ENCODE measurements at regions not wholly inside any gene's neighbourhood (a gene's known extent, or its start where the extent isn't known, plus 50 kb on each side); places are given as distances from the start of the nearest gene placed in this dataset.
"Not testable (repeated sequence)": the region's sequence is repeated elsewhere in the genome, so short reads cannot be mapped to it uniquely, and the experiment has no call there.

DNA sequence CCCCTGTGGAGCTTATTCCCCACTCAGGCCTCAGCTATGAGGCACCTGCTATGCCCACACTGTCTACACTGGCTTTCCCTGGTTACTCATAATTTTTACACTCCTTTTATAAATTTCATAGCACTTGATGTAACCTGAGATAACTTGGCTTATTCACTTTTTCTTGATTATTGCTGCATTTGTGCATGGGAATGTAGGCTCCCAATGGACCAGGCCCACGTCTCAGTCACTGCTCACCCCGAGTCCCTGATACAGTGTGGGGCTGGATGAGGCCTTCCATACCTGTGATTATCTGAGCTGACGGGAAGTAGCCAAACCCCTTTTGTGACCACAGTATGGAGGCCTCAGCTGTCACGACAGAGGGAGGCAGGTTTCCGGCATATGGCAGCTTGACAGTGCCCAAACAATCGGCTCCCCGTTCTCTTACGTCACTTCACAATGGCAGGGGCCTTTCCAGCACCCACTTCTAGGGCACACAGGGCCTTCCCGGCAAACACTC lies 645.3 kb downstream of the ACTR3B start:
- no peak for FAIRE-seq
- no peak for DNase-seq (ENCODE audit: insufficient read length)
- TF ChIP-seq POLR2AphosphoS5 (IDR thresholded peaks at IDR 0.05; ENCODE audit: low read depth, low read length) (no peak), POLR2A (IDR thresholded peaks at IDR 0.05; ENCODE audit: low read depth, low read length) (no peak), TAF1 (IDR thresholded peaks at IDR 0.05; ENCODE audit: borderline replicate concordance, low read depth, low read length) (no peak)

- no peak for FAIRE-seq
- no peak for TF ChIP-seq TAF1 (IDR thresholded peaks at IDR 0.05; ENCODE audit: borderline replicate concordance, low read depth, low read length)
- no peak for TF ChIP-seq POLR2A (IDR thresholded peaks at IDR 0.05; ENCODE audit: low read depth, low read length)
- TF ChIP-seq POLR2AphosphoS5 (IDR thresholded peaks at IDR 0.05; ENCODE audit: low read depth, low read length), result no peak
- DNase-seq (ENCODE audit: insufficient read length), result no peak
Measured at GRCh38 chr7:153405704-153406485, 646.3 kb upstream of the DPP6 start.

DNA sequence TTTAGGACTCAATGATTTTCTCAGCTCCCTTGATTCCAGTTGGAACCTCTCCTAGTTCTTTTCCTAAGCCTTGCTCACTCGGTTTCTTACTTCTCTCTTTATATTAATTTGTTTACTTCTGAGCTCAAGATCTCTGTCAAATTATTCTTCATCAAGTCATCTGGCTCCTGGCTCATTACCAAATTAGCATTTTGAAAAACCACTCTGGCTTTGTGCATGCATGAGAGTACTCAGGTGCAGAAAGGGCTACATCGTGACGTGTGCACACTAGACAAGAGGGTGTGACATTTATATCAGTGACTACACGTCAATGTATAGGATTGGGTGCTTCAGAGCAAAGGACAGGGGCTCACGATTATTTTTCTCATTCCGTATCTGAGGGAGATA lies 645.7 kb upstream of the DPP6 start:
- DNase-seq (ENCODE audit: insufficient read length) (no peak), FAIRE-seq (no peak)
- TF ChIP-seq TAF1 (IDR thresholded peaks at IDR 0.05; ENCODE audit: borderline replicate concordance, low read depth, low read length), result no peak
- no peak for TF ChIP-seq POLR2AphosphoS5 (IDR thresholded peaks at IDR 0.05; ENCODE audit: low read depth, low read length)
- no peak for TF ChIP-seq POLR2A (IDR thresholded peaks at IDR 0.05; ENCODE audit: low read depth, low read length)

DNA sequence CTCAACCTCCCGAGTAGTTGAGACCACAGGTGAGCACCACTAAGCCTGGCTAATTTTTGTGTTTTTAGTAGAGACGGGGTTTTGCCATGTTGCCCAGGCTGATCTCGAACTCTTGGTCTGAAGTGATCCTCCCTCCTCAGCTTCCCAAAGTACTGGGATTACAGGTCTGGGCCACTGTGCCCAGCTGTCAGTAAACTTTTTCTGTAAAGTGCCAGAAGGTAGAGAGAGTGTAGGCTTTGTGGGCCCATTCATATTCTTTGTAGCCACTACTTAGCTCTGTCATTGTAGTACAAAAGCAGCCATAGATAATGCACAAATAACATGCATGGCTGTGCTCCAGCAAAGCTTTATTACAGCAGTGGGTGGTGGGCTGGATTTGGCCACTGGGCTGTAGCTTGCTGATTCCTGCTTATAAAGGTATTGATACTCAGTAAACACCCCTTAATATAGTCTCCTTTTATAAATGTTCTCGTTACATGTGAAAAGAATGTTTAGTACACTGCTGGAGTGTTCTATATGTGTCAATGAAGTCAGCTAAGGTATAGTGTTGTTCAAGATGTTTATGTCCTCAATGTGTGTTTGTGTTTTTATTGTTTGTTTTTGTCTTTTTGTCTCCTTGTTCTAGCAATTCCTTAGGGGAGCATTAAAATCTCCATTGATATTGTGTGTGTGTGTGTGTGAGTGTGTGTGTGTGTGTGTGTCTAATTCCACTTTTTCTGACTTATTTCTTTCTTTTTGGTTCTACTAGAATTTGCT lies 644.7 kb upstream of the DPP6 start:
- no peak for FAIRE-seq
- TF ChIP-seq POLR2AphosphoS5 (IDR thresholded peaks at IDR 0.05; ENCODE audit: low read depth, low read length), result no peak
- no peak for TF ChIP-seq TAF1 (IDR thresholded peaks at IDR 0.05; ENCODE audit: borderline replicate concordance, low read depth, low read length)
- no peak for TF ChIP-seq POLR2A (IDR thresholded peaks at IDR 0.05; ENCODE audit: low read depth, low read length)
- DNase-seq (ENCODE audit: insufficient read length), result no peak

DNA sequence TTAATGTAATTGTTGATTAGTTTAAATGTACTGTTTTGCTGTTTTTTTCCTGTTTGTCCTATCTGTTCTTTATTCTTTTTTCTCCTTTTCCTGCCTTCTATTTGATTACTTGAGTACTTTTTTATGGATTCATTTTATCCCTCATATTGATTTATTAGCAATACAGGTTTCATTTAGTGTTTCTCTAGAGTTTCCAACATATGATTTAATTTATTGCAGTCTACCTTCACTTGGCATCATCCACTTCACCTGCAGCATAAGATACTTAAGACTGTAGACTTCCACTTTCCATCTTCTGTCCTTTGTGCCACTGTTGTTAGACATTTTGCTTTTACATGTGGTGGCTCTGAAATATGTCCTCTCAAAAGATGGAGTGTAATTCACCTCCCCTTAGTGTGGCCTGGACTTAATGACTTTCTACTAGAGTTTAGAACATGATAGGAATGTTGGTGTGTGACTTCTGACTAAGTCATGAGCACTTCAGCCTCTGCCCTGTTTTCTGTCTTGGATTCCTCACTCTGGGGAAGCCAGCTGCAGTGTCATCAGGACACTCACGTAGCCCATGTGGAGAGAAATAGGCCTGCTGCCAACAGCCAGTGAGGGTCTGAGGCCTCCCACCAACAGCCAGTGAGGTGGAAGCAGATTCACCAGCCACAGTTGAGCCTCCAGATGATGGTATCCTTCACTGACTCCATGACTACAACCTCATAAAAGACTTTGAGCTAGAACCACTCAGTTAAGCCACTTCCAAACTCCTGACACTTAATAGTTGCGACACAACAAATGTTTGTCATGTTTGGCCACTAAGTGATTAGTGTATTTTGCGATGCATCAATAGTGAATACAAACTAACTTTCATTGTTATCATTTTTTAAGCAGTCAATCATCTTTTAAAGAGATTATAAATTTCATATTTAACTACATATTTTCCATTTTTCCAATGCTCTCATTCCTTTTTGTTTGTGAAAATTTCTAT lies 643.5 kb upstream of the DPP6 start:
- no peak for TF ChIP-seq TAF1 (IDR thresholded peaks at IDR 0.05; ENCODE audit: borderline replicate concordance, low read depth, low read length)
- no peak for TF ChIP-seq POLR2A (IDR thresholded peaks at IDR 0.05; ENCODE audit: low read depth, low read length)
- TF ChIP-seq POLR2AphosphoS5 (IDR thresholded peaks at IDR 0.05; ENCODE audit: low read depth, low read length), result no peak
- FAIRE-seq, result no peak
- DNase-seq (ENCODE audit: insufficient read length), result no peak

GRCh38 chr7:153409567-153410342 lies 642.4 kb upstream of the DPP6 start:
- not testable (repeated sequence) for FAIRE-seq; DNase-seq (ENCODE audit: insufficient read length)

GRCh38 chr7:153410997-153411642 lies 641.1 kb upstream of the DPP6 start:
- not testable (repeated sequence) for FAIRE-seq; DNase-seq (ENCODE audit: insufficient read length)

GRCh38 chr7:153412114-153412823 lies 639.9 kb upstream of the DPP6 start:
- not testable (repeated sequence) for FAIRE-seq; DNase-seq (ENCODE audit: insufficient read length)

GRCh38 chr7:153412824-153413198 lies 639.4 kb upstream of the DPP6 start:
- not testable (repeated sequence) for DNase-seq (ENCODE audit: insufficient read length); FAIRE-seq

DNA sequence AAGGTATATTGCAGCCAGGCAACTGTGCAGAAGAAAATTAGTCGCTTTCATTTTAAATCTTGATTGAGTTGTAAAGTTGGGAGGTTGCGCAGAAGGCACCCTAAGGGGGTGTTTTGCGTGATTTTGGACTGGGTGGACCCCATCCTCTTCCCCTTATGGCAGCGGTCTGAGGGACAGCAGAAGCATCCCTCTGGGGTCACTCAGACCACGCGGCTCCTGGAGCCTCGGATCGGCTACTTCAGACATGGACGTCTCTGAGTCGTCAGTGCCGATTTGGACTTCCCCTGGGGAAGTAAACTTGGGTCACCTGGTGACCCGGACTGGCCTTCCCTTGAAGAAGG lies 639.0 kb upstream of the DPP6 start:
- TF ChIP-seq POLR2A (IDR thresholded peaks at IDR 0.05; ENCODE audit: low read depth, low read length), result no peak
- FAIRE-seq, result no peak

More for the DNA sequence above, 639.0 kb upstream of the DPP6 start:
- DNase-seq (ENCODE audit: insufficient read length), result no peak
